Heart left ventricle (tissue), 16 donors: ENCODE measurements at regions not wholly inside any gene's neighbourhood (a gene's known extent, or its start where the extent isn't known, plus 50 kb on each side); places are given as distances from the start of the nearest gene placed in this dataset.
"Not testable (repeated sequence)": the region's sequence is repeated elsewhere in the genome, so short reads cannot be mapped to it uniquely, and the experiment has no call there.

Experiments
- ATAC-seq, 4 donors: fragments of 200-7000 bp; cut with Tn5 transposase; one replicate each; pipeline ENCODE4 v1.9.1; 2020 to 2022; ENCODE audit warnings: moderate library complexity in 4 of 4, mild to moderate bottlenecking in 3 of 4, moderate number of reproducible peaks in 1 of 4
- DNase-seq, 5 donors: peaks; one replicate each; pipeline ENCODE4 v3.0.0-alpha.2; 2020
- H3K27ac ChIP-seq, 12 donors: fragments of 200-600 bp; sonication (generic) in 4 of 12; one replicate each; pipeline versions ENCODE4 v1.5.0 to v1.8.0; 2016 to 2022; ENCODE audit warnings: mild to moderate bottlenecking in 2 of 12
- H3K27me3 ChIP-seq, 9 donors: fragments of 200-600 bp; sonication (generic) in 2 of 9; one replicate each; pipeline versions ENCODE4 v1.5.1 to v1.8.0; 2016 to 2022; ENCODE audit warnings: mild to moderate bottlenecking in 3 of 9
- H3K36me3 ChIP-seq, 9 donors: fragments of 200-600 bp; sonication (generic) in 2 of 9; one replicate each; pipeline versions ENCODE4 v1.5.0 to v1.8.0; 2018 to 2022; ENCODE audit warnings: mild to moderate bottlenecking in 2 of 9
- H3K4me1 ChIP-seq, 12 donors: fragments of 200-600 bp; sonication (generic) in 4 of 12; one replicate each; pipeline versions ENCODE4 v1.5.0 to v1.8.0; 2016 to 2022; ENCODE audit warnings: mild to moderate bottlenecking in 3 of 12
- H3K4me3 ChIP-seq, 12 donors: fragments of 200-600 bp; sonication (generic) in 4 of 12; one replicate each; pipeline versions ENCODE4 v1.5.0 to v1.8.0; 2017 to 2022; ENCODE audit warnings: mild to moderate bottlenecking in 9 of 12, moderate library complexity in 4 of 12
- H3K9me3 ChIP-seq, 12 donors: fragments of 200-600 bp; sonication (generic) in 4 of 12; one replicate each; pipeline versions ENCODE4 v1.5.0 to v1.8.0; 2016 to 2022; ENCODE audit warnings: mild to moderate bottlenecking in 1 of 12
- POLR2A ChIP-seq, 2 donors: fragments of 450-650 bp; IDR thresholded peaks; one replicate each; pipeline ENCODE4 v1.6.1; 2017; ENCODE audit warnings: antibody characterized with exemption in 2 of 2, mild to moderate bottlenecking in 2 of 2, moderate library complexity in 2 of 2
- WGBS, 4 donors: extraction: QIAGEN DNeasy Blood & Tissue Kit in 2 of 4; methylation state at CpG; one replicate each; pipeline versions ENCODE4 v1.1.5 to v1.1.7; 2013 to 2018; 5-methylcytosine and 5-hydroxymethylcytosine counted together
- intact Hi-C, 10 donors: fragments of 100-400 bp; cut with DNase I; formaldehyde crosslinking; loops; one replicate each; pipeline versions ENCODE4 v1.11.1 to v1.14.2; 2022
- TF ChIP-seq, protein P1 (sequence below), 12 donors: fragments of 200-600 bp; sonication (generic) in 4 of 12; IDR thresholded peaks; one replicate each; pipeline versions ENCODE4 v1.5.0 to v1.8.0; 2018 to 2022; ENCODE audit warnings: antibody characterized with exemption in 12 of 12, mild to moderate bottlenecking in 5 of 12
- donor health status: ischemic (EF 13 %, LVEDD 7.1; RV severe dilation, severe dysfunction).
- donor health status: healthy with polysubstance abuse.
- donor health status: DM: no; HTN: yes; CAD: no.
- donor health status: DM: no; HTN: no; CAD: no.
- donor health status: ischemic (EF 25% LVEDD 6.9; RV normal size, moderate dysfunction).
- donor health status: ischemic (EF 25% LVEDD 5.7; RV mildly dilated, moderate dysfunction).
- donor health status: healthy.
- donor health status: DM: yes; HTN: yes; CAD: no.
- donor health status: ischemic (EF 35%, LVEDD 5.7; RV mildly dilated, moderate dysfunction).
- donor health status: nonischemic (EF 11% LVEDD 7.7; RV severe dilation, severe dysfunction).
- donor health status: DM: yes; HTN: yes; CAD: no.
- donor health status: PGD.
- donor health status: ischemic (EF 29% LVEDD 5.4; RV normal size, mild dysfunction).
- donor health status: nonischemic (EF 23%, LVEDD 6.1; RV moderate dilation, normal function).

DNA sequence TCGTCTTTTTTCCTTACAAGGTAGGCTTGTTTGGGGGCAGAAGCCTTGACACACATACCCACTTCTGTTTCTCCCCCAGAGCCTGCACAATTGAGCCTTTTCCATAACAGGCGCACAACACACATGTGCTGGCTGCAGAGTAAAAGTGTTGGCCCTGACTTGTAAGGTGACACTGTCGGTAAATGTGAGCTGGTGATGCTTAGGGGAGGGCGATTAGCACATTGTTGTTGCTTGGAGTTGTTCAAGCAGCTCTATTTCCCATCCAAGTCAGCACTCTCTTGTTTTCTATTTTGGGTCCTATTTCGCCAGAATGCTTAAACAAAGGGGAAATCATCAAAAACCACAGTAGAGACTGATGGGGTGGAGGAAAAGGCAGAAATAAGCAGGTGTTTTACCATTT is 51.9 kb upstream of the PTPRJ start:
- ATAC-seq (no peak), DNase-seq (no peak)
- no peaks in the 10 kb centered on the region for H3K9me3 ChIP-seq
- no peaks in the 10 kb centered on the region for H3K36me3 ChIP-seq
- 73 to 87% (median 78%) methylated on average over 5 of the region's 5 CpGs for WGBS, 4 donors
- no peak overlapping the region for H3K27ac ChIP-seq
- intact Hi-C loops: no loop called here
- no peak for TF ChIP-seq POLR2A (IDR thresholded peaks at IDR 0.05)
- TF ChIP-seq, protein P1, sequence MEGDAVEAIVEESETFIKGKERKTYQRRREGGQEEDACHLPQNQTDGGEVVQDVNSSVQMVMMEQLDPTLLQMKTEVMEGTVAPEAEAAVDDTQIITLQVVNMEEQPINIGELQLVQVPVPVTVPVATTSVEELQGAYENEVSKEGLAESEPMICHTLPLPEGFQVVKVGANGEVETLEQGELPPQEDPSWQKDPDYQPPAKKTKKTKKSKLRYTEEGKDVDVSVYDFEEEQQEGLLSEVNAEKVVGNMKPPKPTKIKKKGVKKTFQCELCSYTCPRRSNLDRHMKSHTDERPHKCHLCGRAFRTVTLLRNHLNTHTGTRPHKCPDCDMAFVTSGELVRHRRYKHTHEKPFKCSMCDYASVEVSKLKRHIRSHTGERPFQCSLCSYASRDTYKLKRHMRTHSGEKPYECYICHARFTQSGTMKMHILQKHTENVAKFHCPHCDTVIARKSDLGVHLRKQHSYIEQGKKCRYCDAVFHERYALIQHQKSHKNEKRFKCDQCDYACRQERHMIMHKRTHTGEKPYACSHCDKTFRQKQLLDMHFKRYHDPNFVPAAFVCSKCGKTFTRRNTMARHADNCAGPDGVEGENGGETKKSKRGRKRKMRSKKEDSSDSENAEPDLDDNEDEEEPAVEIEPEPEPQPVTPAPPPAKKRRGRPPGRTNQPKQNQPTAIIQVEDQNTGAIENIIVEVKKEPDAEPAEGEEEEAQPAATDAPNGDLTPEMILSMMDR (IDR thresholded peaks at IDR 0.05): no peak
- H3K4me3 ChIP-seq: no peak overlapping the region
- H3K27me3 ChIP-seq: no peaks in the 10 kb centered on the region
- H3K4me1 ChIP-seq: peaks cover 0 to 25% (median 6%) of the 10 kb centered on the region in 12 donors

- ATAC-seq: peak in 1 of 4 donors; percentile 35
- Histone ChIP-seq H3K27me3 (no peaks in the 10 kb centered on the region), H3K9me3 (no peaks in the 10 kb centered on the region), H3K36me3 (no peaks in the 10 kb centered on the region), H3K4me3 (no peak overlapping the region), H3K27ac (peak overlapping the region in 5 of 12 donors; percentile 6 to 54 (median 22)), H3K4me1 (peaks cover 0 to 44% (median 6%) of the 10 kb centered on the region in 12 donors)
- WGBS, 4 donors: 57 to 66% (median 62%) methylated on average over 8 of the region's 8 CpGs
- DNase-seq: no peak
- intact Hi-C loops: no loop called here
- TF ChIP-seq, protein P1 (IDR thresholded peaks at IDR 0.05): no peak
- no peak for TF ChIP-seq POLR2A (IDR thresholded peaks at IDR 0.05)
These were observed 56.1 kb upstream of the PTPRJ start for GRCh38 chr11:47924184-47924691.

GRCh38 chr11:47923667-47924066 is 56.7 kb upstream of the PTPRJ start:
- TF ChIP-seq, protein P1 (IDR thresholded peaks at IDR 0.05): no peak
- TF ChIP-seq POLR2A (IDR thresholded peaks at IDR 0.05): no peak
- Histone ChIP-seq H3K27ac (peak overlapping the region in 6 of 12 donors; percentile 6 to 54 (median 21)), H3K27me3 (no peaks in the 10 kb centered on the region), H3K36me3 (no peaks in the 10 kb centered on the region), H3K4me3 (no peak overlapping the region), H3K9me3 (no peaks in the 10 kb centered on the region), H3K4me1 (peaks cover 0 to 47% (median 6%) of the 10 kb centered on the region in 12 donors)
- 14 to 22% (median 18%) methylated on average over 4 of the region's 4 CpGs for WGBS, 4 donors
- DNase-seq (peak in 4 of 5 donors; percentile 49 to 72 (median 56)), ATAC-seq (peak; percentile 67 to 87 (median 82))
- intact Hi-C loops: no loop called here

GRCh38 chr11:47921080-47921555 is 59.2 kb upstream of the PTPRJ start:
- H3K27me3 ChIP-seq, intact Hi-C loops, H3K9me3 ChIP-seq, H3K27ac ChIP-seq, ATAC-seq, DNase-seq, H3K36me3 ChIP-seq, H3K4me3 ChIP-seq: not testable (repeated sequence)
- H3K4me1 ChIP-seq: peaks cover 0 to 66% (median 18%) of the 10 kb centered on the region in 12 donors
- 93 to 98% (median 95%) methylated on average over 6 of the region's 6 CpGs for WGBS, 4 donors
